ENCODE measurements at regions not wholly inside any gene's neighbourhood (a gene's known extent, or its start where the extent isn't known, plus 50 kb on each side); places are given as distances from the start of the nearest gene placed in this dataset.

GRCh38 chr5:90191352-90192045 is 218.1 kb downstream of the CETN3 start:
- no peak for DNase-seq (ENCODE audit: low spot score)

- no peak for DNase-seq (ENCODE audit: low spot score)
Measured at GRCh38 chr5:90185897-90186468, 223.6 kb downstream of the CETN3 start.

- no peak for DNase-seq (ENCODE audit: low spot score)
Measured at GRCh38 chr5:90184764-90185163, 224.8 kb downstream of the CETN3 start.

GRCh38 chr5:90182726-90183125 is 226.8 kb downstream of the CETN3 start:
- no peak for DNase-seq (ENCODE audit: low spot score)

- DNase-seq (ENCODE audit: low spot score) = no peak
Measured at GRCh38 chr5:90174236-90174635, 235.3 kb downstream of the CETN3 start.

- DNase-seq (ENCODE audit: low spot score) = no peak
Measured at GRCh38 chr5:90173299-90174030, 236.1 kb downstream of the CETN3 start.

- DNase-seq (ENCODE audit: low spot score) = no peak
Measured at GRCh38 chr5:90171466-90171865, 238.1 kb downstream of the CETN3 start.

GRCh38 chr5:90170261-90170660 is 239.3 kb downstream of the CETN3 start:
- DNase-seq (ENCODE audit: low spot score) = no peak

- DNase-seq (ENCODE audit: low spot score) = no peak
Measured at GRCh38 chr5:90169078-90169477, 240.5 kb downstream of the CETN3 start.

- DNase-seq (ENCODE audit: low spot score) = no peak
Measured at GRCh38 chr5:90168399-90168798, 241.2 kb downstream of the CETN3 start.

GRCh38 chr5:90166816-90167215 is 242.7 kb downstream of the CETN3 start:
- DNase-seq (ENCODE audit: low spot score) = no peak

- no peak for DNase-seq (ENCODE audit: low spot score)
Measured at GRCh38 chr5:90162324-90162723, 247.2 kb downstream of the CETN3 start.

GRCh38 chr5:90161414-90161813 is 248.1 kb downstream of the CETN3 start:
- DNase-seq (ENCODE audit: low spot score) = peak; percentile 3

GRCh38 chr5:90158131-90158530 is 251.4 kb downstream of the CETN3 start:
- no peak for DNase-seq (ENCODE audit: low spot score)

GRCh38 chr5:90153031-90153430 is 256.5 kb downstream of the CETN3 start:
- no peak for DNase-seq (ENCODE audit: low spot score)

GRCh38 chr5:90144625-90145327 is 264.8 kb downstream of the CETN3 start:
- no peak for DNase-seq (ENCODE audit: low spot score)

- DNase-seq (ENCODE audit: low spot score) = no peak
Measured at GRCh38 chr5:90142541-90142940, 267.0 kb downstream of the CETN3 start.

- no peak for DNase-seq (ENCODE audit: low spot score)
Measured at GRCh38 chr5:90141984-90142383, 267.6 kb downstream of the CETN3 start.

- DNase-seq (ENCODE audit: low spot score) = no peak
Measured at GRCh38 chr5:90136952-90137528, 272.5 kb downstream of the CETN3 start.

GRCh38 chr5:90135779-90136378 is 273.7 kb downstream of the CETN3 start:
- no peak for DNase-seq (ENCODE audit: low spot score)

- DNase-seq (ENCODE audit: low spot score) = no peak
Measured at GRCh38 chr5:90134892-90135291, 274.7 kb downstream of the CETN3 start.

- no peak for DNase-seq (ENCODE audit: low spot score)
Measured at GRCh38 chr5:90134381-90134780, 275.2 kb downstream of the CETN3 start.
